Right kidney (tissue), 1 donor: ENCODE measurements at regions not wholly inside any gene's neighbourhood (a gene's known extent, or its start where the extent isn't known, plus 50 kb on each side); places are given as distances from the start of the nearest gene placed in this dataset.
"Not testable (repeated sequence)": the region's sequence is repeated elsewhere in the genome, so short reads cannot be mapped to it uniquely, and the experiment has no call there.

Experiments used
- DNase-seq: peaks from one replicate; pipeline ENCODE4 v3.0.0-alpha.2; 2016

DNA sequence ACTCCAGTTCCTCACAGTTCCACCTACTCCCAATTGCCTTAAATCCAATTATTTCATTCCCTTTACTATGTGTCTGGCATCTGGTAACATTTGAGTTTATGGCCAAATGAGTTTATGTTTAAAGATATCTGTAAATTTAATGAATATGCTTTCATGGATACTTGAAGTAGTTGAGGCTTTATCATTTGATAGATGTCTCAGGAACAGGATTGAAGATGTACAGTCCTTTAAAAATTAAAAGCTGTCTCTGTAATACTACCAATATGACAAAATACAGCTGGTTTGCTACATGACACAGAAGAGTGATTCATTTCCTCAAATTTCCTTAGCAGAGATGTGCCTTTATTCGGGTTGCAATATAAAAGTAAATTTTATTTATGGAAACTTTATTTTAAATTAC lies 2326.0 kb upstream of the ACO1 start:
- DNase-seq, result no peak

DNA sequence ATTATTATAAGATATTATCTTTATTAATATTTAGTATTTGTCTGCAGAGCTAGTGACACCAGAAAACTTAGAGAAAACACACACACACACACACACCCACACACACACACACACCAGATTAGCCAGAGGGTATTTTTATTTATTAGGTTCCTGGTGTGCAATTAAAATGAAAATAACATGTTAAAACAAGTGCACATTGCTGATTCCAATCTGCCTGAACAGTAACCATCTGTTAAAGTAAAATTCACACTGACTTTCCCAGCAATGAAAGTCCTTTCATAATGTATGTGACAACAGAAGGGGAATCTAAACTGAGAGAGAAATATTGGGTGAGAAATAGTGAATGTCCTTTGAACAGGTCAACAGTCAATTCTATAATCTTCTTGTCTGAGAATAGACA lies 2323.5 kb upstream of the ACO1 start:
- DNase-seq, result no peak

- DNase-seq, result no peak
These were observed 2318.6 kb upstream of the ACO1 start for GRCh38 chr9:30065888-30066287.

DNA sequence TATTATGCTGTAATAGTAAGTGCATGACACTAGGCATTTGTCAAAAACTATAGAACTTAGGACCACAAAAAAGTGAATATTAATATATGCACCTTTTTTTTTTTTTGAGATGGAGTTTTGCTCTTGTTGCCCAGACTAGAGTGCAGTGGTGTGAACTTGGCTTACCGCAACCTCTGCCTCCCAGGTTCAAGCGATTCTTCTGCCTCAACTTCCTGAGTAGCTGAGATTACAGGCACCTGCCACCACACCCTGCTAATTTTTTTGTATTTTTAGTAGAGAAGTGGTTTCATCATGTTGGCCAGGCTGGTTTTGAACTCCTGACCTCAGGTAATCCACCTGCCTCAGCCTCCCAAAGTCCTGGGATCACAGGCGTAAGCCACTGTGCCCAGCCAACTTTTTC lies 2315.2 kb upstream of the ACO1 start:
- DNase-seq, result not testable (repeated sequence)

DNA sequence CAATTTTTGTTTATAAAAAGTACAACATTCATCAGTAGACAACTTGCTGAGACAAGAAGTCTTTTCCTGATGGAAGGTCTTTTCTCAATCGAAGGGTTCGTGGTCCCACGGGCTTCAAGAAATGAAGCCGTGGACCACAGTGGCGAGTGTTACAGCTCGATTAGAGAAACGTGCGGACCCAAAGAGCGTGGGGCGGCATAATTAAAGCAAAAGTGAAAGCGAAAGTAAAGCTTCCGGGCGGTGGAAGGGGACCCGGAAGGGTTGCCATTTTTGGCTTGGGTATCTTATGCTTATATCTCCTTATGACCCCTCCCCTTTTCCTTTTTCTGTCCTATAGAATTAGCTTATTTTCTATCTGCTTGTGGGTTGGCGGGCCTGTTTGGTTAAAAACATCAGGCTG lies 2309.4 kb upstream of the ACO1 start:
- DNase-seq, result no peak

GRCh38 chr9:30075451-30076199 lies 2308.8 kb upstream of the ACO1 start:
- no peak for DNase-seq

- no peak for DNase-seq
These were observed 2306.2 kb upstream of the ACO1 start for GRCh38 chr9:30078195-30078594.

DNA sequence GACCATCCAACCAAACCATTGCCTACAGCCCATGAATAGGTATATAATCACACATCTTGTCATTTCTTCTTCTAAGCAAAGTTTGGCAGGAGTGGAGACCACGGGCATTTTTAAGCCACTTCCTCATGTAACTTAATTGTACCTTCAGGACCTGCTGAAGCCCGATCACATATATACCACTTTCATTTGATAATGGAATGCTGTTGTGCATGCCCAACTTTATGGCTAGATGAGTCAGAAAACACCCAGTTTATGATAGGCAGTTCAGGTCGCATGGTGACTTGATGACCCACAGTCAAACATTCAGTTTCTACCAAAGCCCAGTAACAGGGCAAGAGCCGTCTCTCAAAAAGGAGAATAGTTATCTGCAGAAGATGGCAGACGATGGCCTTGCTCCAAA lies 2295.0 kb upstream of the ACO1 start:
- DNase-seq, result no peak

- no peak for DNase-seq
These were observed 2280.6 kb upstream of the ACO1 start for GRCh38 chr9:30103647-30104394.

DNA sequence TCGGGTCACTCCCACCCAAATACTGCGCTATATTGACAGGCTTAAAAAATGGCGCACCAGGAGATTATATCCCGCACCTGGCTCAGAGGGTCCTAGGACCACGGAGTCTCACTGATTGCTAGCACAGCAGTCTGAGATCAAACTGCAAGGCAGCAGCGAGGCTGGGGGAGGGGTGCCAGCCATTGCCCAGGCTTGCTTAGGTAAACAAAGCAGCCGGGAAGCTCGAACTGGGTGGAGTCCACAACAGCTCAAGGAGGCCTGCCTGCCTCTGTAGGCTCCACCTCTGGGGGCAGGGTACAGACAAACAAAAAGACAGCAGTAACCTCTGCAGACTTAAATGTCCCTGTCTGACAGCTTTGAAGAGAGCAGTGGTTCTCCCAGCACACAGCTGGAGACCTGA lies 2277.3 kb upstream of the ACO1 start:
- not testable (repeated sequence) for DNase-seq

- no peak for DNase-seq
These were observed 2267.7 kb upstream of the ACO1 start for GRCh38 chr9:30116673-30117217.

GRCh38 chr9:30120666-30121065 lies 2263.8 kb upstream of the ACO1 start:
- DNase-seq, result no peak

GRCh38 chr9:30121611-30122010 lies 2262.8 kb upstream of the ACO1 start:
- no peak for DNase-seq

- no peak for DNase-seq
These were observed 2258.6 kb upstream of the ACO1 start for GRCh38 chr9:30125881-30126280.

DNA sequence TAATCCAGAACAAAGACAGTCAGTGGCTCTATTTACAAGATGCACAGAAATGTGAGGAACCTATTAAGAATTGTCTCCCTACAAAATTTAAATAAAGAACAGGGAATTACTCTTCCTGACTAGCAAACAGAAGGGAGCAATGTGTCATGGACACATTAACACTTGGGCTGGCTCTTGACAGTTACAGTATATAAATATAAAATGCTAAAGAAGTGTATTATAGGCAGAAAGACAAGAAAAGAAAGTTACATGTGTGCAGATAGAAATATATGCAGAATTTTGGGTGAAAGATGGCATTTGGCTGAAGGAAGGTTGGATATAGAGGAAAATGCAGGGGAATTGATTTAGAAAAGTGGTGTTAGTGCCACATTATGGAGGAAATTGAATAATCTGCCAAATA lies 2257.1 kb upstream of the ACO1 start:
- no peak for DNase-seq

DNA sequence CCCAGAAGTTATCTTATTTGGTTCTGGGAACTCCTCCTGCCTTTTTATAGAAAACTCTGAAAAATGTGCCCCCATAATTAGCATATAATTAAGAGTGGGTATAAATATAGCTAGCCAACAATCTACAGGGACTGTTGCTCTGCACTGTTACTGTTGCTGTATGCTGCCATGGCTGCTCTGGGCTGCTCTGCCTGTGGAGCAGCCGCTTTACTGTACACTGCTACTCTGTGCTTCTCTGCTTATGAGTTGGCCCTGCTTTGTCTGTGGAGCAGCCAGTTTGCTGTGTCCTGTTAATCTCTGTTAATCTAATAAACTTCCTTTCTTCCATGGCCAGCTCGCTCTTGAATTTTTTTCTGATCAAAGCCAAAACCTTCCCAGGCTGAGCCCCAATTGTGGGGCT lies 2244.0 kb upstream of the ACO1 start:
- DNase-seq, result no peak

DNA sequence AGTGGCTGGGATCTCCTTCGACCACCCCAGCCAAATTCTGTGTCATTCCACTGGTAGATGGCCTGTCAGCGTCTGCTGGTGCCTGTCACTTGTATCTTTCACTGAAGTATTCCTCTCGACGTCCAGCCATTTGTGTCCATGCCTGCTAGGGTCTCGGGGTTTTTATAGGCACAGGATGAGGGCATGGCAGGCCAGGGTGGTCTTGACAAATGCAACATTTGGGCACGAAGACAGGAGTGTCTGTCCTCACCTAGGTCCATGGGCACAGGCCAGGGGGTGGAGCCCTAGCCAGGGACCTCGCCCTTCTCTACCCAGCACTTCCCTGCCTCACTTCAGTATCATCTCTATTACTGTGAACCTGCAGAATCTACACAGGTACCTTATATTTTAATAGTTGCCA lies 2223.9 kb upstream of the ACO1 start:
- DNase-seq, result no peak

GRCh38 chr9:30172206-30172605 lies 2212.2 kb upstream of the ACO1 start:
- DNase-seq, result no peak

DNA sequence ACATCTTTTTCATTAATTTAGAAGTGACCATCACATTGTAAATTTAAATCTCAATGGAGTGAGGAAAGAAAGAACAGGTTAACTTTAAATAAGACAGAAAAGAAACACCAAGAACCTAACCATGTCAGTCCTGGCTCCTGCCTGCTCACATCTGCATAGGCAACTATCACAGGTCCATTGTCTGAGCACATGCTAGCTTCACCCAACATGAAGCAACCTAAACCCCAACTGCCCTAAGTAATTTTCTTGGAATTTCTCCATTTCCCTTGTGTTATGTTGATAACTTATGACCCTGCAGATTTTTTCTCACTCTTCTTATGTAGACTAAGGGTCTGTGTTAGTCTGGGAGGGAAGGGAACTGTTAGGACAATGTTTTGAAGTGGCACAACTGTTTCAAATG lies 2205.8 kb upstream of the ACO1 start:
- no peak for DNase-seq

GRCh38 chr9:30193421-30193820 lies 2191.0 kb upstream of the ACO1 start:
- DNase-seq, result no peak

- no peak for DNase-seq
These were observed 2187.5 kb upstream of the ACO1 start for GRCh38 chr9:30196941-30197340.

- DNase-seq, result no peak
These were observed 2187.0 kb upstream of the ACO1 start for GRCh38 chr9:30197453-30197852.

DNA sequence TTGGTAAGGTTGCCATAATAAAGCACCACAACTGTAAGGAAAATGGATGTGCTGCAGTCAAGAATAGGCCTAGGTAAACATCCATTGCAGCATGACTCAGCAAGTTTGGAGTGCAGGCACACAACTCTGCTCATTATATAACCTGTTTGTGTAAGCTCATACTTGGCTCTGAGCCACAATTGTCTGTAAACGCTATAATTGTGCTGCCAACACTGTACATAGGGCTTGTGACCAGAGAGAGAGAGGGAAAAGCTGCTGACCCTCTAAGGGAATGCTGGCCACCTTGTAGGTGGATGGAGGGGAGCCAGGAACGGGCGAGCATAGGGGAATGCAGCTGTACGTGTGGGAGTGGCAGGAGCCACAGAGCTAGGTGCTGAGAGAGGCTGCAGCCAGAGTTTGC lies 2186.5 kb upstream of the ACO1 start:
- no peak for DNase-seq
